ENCODE measurements at regions not wholly inside any gene's neighbourhood (a gene's known extent, or its start where the extent isn't known, plus 50 kb on each side); places are given as distances from the start of the nearest gene placed in this dataset.

DNA sequence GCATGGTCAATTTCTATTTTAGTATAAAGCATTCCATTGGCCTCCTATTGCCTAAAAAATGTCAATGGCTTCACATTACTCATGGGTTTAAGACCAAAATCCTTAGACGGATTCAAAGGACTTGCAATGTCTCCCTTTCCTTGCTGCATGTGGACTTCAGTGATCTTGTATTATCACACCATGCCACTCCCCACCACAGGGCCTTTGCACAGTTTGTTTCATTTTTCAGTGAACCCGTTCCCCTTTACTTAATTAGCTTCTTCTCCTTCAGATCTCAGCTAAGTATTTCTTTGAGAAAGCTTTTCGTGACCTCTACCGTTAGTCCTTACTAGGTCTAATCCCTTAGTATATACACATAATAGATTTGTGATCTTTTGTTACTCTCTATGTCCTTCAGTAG lies 269.7 kb downstream of the FAM76B start:
- TF ChIP-seq POLR2AphosphoS5 (IDR thresholded peaks at IDR 0.05; ENCODE audit: low read depth, low read length) = no peak
- TF ChIP-seq, protein P1, sequence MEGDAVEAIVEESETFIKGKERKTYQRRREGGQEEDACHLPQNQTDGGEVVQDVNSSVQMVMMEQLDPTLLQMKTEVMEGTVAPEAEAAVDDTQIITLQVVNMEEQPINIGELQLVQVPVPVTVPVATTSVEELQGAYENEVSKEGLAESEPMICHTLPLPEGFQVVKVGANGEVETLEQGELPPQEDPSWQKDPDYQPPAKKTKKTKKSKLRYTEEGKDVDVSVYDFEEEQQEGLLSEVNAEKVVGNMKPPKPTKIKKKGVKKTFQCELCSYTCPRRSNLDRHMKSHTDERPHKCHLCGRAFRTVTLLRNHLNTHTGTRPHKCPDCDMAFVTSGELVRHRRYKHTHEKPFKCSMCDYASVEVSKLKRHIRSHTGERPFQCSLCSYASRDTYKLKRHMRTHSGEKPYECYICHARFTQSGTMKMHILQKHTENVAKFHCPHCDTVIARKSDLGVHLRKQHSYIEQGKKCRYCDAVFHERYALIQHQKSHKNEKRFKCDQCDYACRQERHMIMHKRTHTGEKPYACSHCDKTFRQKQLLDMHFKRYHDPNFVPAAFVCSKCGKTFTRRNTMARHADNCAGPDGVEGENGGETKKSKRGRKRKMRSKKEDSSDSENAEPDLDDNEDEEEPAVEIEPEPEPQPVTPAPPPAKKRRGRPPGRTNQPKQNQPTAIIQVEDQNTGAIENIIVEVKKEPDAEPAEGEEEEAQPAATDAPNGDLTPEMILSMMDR (IDR thresholded peaks at IDR 0.05) = no peak
- no peak for TF ChIP-seq TCF7L2 (IDR thresholded peaks at IDR 0.05; ENCODE audit: low read depth, low read length)

All from Panc1 (cell line).